H4 (cell line): ENCODE measurements at regions not wholly inside any gene's neighbourhood (a gene's known extent, or its start where the extent isn't known, plus 50 kb on each side); places are given as distances from the start of the nearest gene placed in this dataset.
A peak's percentile ranks its signal among the peaks of the same experiment; 100 is the strongest.

Source experiments
- DNase-seq: peaks from one replicate; pipeline ENCODE4 v3.0.0-alpha.2; 2015; ENCODE audit warnings: low spot score

DNA sequence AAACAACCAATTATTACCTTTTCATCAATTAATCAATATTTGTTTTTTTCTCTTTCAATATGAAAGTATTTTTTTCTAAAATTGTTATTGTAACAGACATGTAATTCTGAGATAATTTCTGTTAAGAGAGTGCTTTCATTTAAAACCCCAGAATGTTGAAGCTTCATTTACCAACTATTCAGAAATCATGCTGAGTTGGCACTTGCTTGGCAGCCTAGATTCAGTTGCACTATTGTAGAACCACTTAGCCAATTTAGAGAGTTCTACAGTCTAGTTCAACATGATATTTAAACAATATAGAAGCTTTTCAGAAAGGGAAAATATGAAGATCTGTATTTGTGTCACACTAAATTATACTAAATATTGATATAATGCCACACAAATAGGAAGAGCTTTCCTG, 56.1 kb upstream of the NKAIN2 start:
- no peak for DNase-seq

DNA sequence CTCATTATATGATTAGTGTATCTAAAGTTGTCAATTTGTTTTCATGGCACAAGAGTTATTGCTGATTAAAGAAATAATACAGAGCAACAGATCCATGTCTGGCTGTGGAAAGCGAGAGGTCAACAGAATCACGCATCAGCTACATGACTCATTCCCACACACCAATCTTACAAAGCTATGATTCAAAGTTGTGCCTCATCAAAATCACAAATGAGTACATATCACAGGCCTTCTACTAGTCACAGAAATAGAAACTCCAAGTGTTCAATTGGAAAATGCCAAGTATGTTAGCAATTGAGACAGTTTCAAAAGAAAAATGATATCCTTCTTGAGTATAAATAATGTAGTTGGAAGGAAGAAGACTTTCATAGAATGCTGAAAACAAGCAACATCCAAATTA, 57.8 kb upstream of the NKAIN2 start:
- DNase-seq, result no peak

DNA sequence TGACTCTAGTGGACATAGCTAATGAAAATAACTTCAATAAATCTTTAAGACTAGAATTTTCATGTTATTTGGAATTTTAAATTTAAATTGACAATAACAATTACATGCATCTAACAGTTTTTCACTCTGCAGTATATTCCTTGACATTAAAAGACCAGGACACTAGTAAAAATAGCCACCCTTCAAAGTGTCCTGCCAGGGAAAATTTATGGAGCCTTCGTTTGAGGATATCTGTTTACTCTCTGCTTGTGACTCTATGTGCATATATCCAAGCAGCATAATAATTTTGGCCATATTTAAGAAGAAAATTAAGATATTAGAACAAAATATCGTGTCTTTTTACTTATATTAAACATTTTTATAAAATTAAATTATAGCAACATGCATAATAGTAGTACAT, 58.8 kb upstream of the NKAIN2 start:
- no peak for DNase-seq

DNA sequence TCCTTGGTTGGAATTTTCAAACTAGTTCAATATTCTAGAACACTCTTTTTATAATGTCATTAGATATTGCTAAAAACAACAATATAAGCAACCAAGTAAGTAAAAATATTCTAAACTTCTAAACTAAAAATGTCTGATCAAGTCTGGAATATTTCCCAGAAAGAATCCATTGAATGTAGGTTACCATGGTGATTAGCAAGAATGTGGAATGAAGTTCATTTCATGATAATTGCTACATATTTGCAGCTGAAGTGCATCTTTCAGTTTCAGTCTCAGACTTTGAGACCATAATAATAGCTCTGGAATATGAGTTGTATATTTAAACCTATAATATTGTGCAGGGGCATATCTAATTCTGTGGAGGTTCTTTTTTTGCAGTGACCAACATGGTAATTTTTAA, 61.0 kb upstream of the NKAIN2 start:
- no peak for DNase-seq

DNA sequence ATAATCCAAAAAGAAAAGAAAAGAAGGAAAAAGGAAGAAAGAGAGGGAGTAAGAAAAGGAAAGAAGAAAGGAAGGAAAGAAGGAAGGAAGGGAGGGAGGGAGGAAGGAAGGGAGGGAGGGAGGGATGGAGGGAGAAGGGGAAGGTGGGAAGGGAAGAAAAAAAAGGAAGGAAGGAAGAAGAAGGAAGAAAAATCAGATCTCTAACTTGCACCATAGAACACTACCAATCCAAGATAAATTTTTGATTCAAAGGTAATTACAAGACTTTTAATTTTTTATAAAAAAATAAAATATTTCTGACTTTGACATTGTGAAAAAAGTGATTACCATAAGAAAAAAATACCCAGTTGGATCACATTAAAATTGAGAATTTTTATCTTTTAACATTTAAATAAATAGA, 70.5 kb upstream of the NKAIN2 start:
- no peak for DNase-seq

DNA sequence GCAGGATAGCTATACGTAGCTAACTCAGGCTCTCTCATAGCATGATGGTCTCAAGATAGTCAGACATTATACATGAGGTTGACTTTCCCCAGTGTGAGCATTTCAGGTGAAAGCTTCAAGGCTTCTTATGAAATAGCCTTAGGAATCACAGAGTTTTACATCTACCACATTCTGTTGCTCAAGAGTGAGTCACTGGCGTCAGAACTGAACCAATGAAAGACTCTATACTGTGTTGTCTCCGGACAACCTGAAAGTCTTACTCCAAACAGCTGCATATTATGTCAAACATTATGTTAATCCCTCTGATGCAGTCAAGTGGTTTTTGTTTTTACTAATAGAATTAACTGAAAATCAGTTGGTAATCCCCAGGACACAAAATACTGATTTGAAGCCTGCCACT, 79.8 kb upstream of the TRDN start:
- DNase-seq, result peak; percentile 29

DNA sequence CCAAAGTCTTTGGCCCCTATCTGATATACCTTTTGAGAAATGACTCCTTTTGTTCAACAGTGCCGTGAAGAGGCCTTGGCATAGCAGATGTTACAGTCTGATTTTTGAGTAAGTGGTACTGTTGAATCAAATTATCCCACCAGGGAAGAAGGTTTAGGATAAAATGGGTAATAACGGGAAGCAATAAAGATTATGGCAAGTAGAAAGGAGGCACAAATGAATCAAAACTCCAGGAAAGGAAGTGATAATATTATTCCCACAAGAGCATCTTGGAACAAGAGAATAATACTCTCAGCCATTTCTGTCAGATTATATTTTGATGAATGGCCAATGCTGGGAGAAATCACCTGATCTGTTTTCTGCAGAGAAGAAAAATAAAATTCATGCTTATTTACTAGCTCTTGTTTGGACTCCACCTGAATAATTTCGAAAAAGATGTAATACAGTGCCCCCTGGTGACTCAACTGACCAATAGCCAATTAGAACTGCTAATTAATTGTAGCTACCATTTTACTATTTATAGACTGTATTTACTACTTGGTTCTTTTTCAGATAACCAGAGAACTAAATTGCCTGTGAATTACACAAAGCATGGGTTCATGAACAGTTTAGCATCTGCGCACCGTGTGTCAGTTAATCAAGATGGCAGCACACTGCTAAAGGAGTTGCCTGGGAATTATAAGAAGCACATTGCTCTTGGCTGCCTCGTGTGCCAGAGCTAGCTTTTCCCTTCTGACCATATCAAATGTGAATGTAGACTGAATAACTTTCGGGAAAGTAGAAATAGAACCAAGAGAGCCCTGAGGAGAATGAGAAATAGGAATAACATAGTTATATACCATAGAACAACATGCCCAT, 78.5 kb upstream of the TRDN start:
- peak; percentile 19 for DNase-seq

DNA sequence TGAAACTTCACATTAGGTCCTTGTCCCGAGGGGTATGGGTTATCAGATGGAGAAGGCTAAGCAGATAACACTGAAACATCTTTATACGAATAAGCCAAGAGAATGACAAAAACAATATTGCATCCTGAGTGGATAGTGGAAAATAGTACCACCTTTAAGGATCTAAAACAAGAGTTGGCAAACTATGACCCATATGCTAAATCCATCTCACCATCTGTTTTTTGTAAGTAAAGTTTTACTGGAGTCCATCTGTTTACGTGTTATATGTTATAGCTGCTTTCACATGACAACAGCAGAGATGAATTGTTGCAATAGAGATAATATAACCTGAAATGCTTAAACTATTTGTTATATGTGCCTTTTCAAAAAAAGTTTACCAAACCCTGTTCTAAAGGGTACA, 76.1 kb upstream of the TRDN start:
- DNase-seq, result no peak

DNA sequence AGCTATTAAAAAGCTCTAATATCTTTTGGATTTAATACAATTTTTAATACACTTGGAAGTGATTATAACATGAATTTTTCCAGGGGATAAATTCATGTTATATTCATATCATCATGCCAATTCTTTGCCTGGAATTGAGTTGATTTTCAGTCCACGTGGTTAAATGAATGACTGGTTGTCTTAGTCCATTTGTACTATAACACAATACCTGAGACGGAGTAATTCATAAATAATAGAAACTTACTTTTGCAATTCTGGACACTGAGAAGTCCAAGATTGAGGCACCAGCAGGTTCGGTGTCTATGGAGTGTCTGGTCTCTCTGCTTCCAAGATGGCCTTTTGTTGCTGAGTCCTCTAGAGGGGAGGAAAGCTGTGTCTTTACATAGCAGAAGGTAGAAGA, 66.2 kb upstream of the TRDN start:
- no peak for DNase-seq

DNA sequence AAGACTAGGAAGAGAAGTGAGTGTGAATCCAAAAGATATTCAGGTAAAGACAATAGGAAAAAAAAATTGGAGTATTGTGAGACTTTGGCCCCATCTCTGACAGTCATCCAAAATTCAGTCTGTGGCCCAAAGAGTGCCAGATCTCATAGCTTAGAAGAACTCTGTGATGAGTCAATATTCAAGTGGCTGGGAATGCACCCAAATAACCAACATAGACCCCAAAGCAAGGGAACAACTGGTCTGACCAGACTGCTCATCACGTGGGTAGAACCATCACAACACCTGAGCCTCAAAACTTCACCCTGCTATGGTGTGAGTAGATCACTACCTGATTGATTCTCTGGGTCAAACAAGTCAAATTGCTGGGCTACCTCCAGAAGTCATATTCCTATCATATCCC, 51.1 kb upstream of the TRDN start:
- no peak for DNase-seq
